Activated naive CD4-positive, alpha-beta T cell treated with anti-CD3 and anti-CD28 coated beads, Interleukin-2, amount 10 ng/mL, durations not matched to agents 7 days and 5 days (primary cell): ENCODE measurements at regions not wholly inside any gene's neighbourhood (a gene's known extent, or its start where the extent isn't known, plus 50 kb on each side); places are given as distances from the start of the nearest gene placed in this dataset.
"Not testable (repeated sequence)": the region's sequence is repeated elsewhere in the genome, so short reads cannot be mapped to it uniquely, and the experiment has no call there.

Experiments
- CTCF ChIA-PET: fragments of 350-600 bp; sonication (Branson Sonifier 250); formaldehyde crosslinking; loops from one replicate; lab custom pipeline; 2021; ENCODE audit warnings: antibody characterized with exemption; lab: Charles Lee
- DNase-seq: peaks from one replicate; pipeline ENCODE4 v3.0.0-alpha.2; 2020
- H3K27ac Mint-ChIP-seq: one replicate; pipeline ENCODE4 v1.8.0; 2021; ENCODE audit warnings: mild to moderate bottlenecking, moderate library complexity, mixed read lengths
- H3K27me3 Mint-ChIP-seq: one replicate; pipeline ENCODE4 v1.8.0; 2021; ENCODE audit warnings: mild to moderate bottlenecking, mixed read lengths
- H3K36me3 Mint-ChIP-seq: one replicate; pipeline ENCODE4 v1.8.0; 2021; ENCODE audit warnings: mixed read lengths
- H3K4me1 Mint-ChIP-seq: one replicate; pipeline ENCODE4 v1.8.0; 2021; ENCODE audit warnings: mixed read lengths
- H3K4me3 Mint-ChIP-seq: one replicate; pipeline ENCODE4 v1.8.0; 2021; ENCODE audit warnings: mild to moderate bottlenecking, moderate library complexity, mixed read lengths
- H3K9me3 Mint-ChIP-seq: one replicate; pipeline ENCODE4 v1.8.0; 2021; ENCODE audit warnings: mixed read lengths

DNA sequence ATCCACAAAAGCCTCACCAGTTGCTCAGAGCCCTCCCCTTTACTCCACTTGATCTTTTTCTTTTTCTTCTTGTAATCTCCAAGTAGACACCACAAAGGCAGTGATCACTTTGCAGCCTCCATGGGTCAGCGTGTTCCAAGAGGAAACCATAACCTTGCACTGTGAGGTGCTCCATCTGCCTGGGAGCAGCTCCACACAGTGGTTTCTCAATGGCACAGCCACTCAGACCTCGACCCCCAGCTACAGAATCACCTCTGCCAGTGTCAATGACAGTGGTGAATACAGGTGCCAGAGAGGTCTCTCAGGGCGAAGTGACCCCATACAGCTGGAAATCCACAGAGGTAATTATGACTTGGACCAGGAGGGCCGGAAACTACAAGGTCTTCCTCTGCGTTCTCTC lies 95.6 kb downstream of the FAM72B start:
- DNase-seq, H3K9me3 Mint-ChIP-seq, CTCF ChIA-PET: not testable (repeated sequence)

DNA sequence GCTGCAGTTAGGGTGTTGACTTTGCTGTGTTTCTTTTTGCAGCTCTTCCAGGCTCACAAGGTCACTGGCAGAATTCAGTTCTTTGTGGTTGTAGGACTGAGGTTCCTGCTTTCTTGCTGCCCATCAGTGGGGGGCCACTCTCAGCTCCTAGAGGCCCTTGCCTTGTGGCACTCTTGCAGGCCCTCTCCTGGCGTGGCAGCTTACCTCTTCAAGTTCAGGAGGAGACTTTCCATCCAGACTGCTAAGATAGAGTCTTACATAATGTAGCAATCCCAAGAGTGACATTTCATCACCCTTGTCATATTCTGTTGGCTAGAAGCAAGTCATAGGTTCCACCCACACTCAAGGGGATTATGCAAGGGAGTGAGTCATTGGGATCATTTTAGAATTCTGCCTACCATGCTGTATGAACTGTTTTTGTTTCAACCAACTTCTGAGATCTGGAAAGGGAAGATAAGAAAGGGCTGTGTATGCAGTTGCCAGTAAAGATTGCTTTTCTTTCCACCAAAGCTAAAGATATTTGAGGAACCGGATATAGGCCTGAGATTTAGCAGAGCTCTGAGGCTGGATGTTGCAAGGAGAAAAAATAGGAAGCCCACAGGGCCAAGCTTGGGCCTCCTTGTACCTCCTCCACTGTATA lies 91.7 kb downstream of the FAM72B start:
- H3K27me3 Mint-ChIP-seq, H3K4me1 Mint-ChIP-seq, H3K27ac Mint-ChIP-seq, DNase-seq, H3K36me3 Mint-ChIP-seq, H3K9me3 Mint-ChIP-seq, CTCF ChIA-PET, H3K4me3 Mint-ChIP-seq: not testable (repeated sequence)

More for the DNA sequence above, 95.6 kb downstream of the FAM72B start:
- not testable (repeated sequence) for H3K36me3 Mint-ChIP-seq, H3K4me3 Mint-ChIP-seq, H3K27ac Mint-ChIP-seq, H3K4me1 Mint-ChIP-seq, H3K27me3 Mint-ChIP-seq

DNA sequence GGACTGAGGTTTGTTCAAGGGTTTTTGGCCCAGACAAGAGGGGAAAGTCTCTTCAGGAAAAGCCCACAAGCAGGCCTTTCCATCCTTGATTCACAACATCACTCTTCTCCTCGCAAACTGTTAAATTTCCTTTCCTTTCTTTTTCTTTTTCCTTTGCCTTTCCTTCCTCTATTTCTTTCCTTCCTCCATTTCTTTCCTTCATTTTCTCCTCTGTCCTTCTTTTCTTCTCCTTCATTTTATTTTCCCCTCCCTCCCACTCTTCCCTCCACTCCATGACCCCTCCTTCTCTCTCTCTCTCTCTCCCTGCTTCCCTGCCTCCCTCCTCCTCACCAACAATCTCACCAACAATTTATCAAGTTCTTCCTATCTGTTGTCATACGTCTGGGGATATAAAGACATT lies 89.1 kb downstream of the FAM72B start:
- H3K36me3 Mint-ChIP-seq, DNase-seq, H3K4me3 Mint-ChIP-seq, H3K4me1 Mint-ChIP-seq, H3K27me3 Mint-ChIP-seq, H3K9me3 Mint-ChIP-seq, H3K27ac Mint-ChIP-seq, CTCF ChIA-PET: not testable (repeated sequence)

DNA sequence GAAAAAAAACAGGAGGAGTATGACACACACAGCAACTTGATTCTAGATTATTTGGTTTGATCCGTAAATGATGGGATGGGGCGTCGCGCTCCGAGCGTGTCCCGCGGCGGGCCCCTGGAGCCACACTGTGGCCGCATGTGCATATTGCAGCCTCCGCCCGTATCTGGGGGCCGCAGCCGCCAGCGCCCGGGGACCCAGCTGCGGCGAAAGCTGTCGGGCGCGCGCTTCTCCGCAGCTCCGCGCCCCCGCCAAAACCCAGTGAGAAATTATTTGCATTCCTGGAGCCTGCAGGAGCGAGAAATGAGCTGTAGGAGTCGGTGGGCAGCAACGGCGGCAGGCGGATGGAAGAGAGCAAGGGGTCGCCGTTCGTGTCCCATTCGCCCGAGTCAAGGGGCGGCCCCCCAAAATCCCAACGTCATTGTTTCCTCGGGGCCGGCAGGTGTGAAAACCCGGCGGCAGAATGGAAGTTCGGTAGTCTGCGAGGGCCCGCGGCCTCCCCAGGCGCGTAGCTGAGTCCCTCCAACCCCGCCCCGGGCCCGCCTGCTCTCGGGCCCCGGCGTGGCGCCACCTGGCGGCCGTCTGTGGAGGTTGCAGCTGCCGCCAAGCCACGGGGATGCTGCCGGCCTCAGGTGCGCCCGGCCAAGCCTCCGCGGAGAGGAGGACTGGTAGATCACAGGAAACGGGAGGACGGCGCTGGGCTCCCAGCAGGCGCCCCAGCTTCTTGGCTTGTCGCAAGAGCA lies 86.8 kb downstream of the FAM72B start:
- peak overlapping the region; percentile 57 for H3K4me3 Mint-ChIP-seq
- H3K9me3 Mint-ChIP-seq, H3K27ac Mint-ChIP-seq, H3K36me3 Mint-ChIP-seq, H3K4me1 Mint-ChIP-seq, CTCF ChIA-PET, H3K27me3 Mint-ChIP-seq: not testable (repeated sequence)
- DNase-seq, result peak; percentile 86

DNA sequence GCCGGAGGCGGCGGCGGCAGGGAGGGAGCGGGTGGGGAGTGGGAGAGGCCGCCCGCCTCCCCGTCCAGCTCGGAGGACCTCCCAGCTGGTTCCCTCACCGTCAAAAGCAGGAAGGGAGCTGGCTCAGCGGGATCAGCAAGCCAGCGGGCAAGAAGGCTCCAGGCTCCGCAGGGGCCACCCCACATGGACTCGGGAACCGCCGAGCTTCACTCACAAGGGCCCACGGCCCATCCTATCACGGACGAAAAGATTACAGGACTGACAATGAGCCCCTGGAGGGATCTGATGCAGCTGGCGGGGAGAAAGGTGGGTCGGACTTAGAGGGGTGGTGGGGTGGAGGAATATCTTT lies 86.3 kb downstream of the FAM72B start:
- H3K27ac Mint-ChIP-seq, H3K4me1 Mint-ChIP-seq, H3K36me3 Mint-ChIP-seq, H3K27me3 Mint-ChIP-seq, H3K4me3 Mint-ChIP-seq, CTCF ChIA-PET, DNase-seq, H3K9me3 Mint-ChIP-seq: not testable (repeated sequence)

DNA sequence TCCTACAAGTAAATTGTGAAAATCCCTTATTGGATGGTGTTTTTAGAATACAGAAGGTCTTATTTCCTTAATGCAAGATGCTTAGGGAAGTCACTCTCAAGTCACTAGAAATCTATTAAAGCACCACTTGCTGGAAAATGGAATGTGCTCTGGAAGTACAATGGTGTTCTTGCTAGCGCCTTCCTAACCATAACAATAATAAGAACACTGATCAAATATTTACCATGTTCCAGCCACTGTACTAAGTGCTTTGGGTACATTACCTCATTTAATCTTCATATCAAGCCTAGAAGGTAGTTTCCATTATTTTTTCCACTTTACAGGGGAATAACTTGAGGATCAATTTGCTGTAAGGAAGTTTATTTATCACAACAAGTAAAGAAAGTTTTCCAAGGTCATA lies 75.1 kb downstream of the FAM72B start:
- H3K4me1 Mint-ChIP-seq, CTCF ChIA-PET, H3K4me3 Mint-ChIP-seq, DNase-seq, H3K27me3 Mint-ChIP-seq, H3K9me3 Mint-ChIP-seq, H3K27ac Mint-ChIP-seq, H3K36me3 Mint-ChIP-seq: not testable (repeated sequence)

DNA sequence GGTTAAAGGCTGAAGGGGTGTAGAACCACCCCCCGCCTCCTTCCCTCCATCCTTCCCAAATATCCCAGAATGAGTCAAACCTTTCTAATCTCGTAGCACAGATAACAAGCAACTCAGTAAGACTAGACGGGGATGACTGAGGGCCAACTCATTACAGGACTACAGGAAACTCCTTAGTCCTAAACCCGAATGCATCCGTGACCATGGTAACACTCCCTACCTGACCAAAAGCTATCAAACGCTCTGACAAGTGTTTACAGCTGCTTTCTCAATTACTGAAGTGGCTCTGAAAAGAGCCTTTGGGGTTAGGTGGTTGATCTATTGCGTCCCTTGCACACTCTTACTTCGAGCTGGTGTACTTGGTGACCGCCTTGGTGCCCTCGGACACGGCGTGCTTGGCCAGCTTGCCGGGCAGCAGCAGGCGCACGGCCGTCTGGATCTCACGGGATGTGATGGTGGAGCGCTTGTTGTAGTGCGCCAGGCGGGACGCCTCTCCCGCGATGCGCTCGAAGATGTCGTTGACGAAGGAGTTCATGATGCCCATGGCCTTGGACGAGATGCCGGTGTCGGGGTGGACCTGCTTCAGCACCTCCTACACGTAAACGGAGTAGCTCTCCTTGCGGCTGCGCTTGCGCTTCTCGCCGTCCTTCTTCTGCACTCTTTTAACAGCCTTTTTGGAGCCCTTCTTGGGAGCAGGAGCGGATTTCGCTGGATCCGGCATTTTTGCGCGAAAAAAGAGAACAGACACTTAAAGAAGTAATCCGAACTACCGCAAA lies 67.4 kb downstream of the FAM72B start:
- H3K27ac Mint-ChIP-seq, DNase-seq, H3K9me3 Mint-ChIP-seq, H3K36me3 Mint-ChIP-seq, H3K4me1 Mint-ChIP-seq, H3K4me3 Mint-ChIP-seq, CTCF ChIA-PET, H3K27me3 Mint-ChIP-seq: not testable (repeated sequence)

DNA sequence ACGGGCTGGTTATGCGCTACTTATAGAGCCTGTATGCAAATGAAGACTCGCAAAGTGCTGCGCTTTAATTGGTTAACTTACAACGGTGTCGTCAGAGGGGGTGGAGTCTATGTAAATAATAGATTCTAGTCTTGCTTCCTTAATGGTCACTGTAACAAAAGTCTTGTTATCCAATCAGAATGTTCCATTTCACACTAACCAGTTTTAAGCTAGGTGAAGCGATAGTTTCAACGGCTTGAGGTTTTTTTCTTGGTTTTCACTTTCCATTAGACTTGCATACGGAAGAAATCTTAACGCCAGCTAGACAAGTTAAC lies 66.9 kb downstream of the FAM72B start:
- H3K36me3 Mint-ChIP-seq, CTCF ChIA-PET, H3K27ac Mint-ChIP-seq, H3K27me3 Mint-ChIP-seq, H3K4me1 Mint-ChIP-seq, H3K9me3 Mint-ChIP-seq, DNase-seq, H3K4me3 Mint-ChIP-seq: not testable (repeated sequence)

DNA sequence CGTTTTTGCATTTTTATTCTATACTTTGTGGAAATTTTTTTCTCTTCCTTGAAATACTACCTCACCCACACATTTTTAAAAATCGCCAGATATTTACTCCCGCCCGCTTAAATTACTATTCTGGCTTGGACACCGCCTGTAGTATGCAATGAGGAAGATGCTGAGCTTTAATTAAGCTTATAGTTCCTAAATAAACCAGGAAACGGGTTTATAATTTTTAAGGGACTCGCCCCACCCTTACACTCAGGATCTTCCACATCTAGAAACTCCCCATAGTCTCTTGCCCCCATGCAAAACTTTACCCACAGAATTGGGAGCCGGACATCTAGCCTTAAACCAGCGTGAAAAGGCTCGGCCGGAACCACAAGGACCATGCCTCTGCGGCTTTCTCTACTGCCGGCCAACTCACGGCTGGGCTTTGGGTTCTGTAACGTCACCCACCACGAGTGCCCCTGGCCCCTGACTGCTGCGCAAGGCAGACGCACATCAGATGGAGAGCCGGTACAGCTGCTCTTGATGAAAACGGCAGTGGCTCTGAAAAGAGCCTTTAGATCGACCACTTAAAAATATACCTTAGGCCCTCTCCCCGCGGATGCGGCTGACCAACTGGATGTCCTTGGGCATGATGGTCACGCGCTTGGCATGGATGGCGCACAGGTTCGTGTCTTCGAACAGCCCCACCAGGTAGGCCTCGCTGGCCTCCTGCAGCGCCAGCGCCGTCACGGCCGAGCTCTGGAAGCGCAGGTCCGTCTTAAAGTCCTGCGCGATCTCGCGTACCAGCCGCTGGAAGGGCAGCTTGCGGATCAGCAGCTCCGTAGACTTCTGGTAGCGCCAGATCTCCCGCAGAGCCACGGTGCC lies 66.3 kb downstream of the FAM72B start:
- H3K27me3 Mint-ChIP-seq, H3K4me1 Mint-ChIP-seq, H3K4me3 Mint-ChIP-seq, CTCF ChIA-PET, H3K9me3 Mint-ChIP-seq, DNase-seq, H3K36me3 Mint-ChIP-seq, H3K27ac Mint-ChIP-seq: not testable (repeated sequence)
